Suprapubic skin (tissue), 4 donors: ENCODE measurements at regions not wholly inside any gene's neighbourhood (a gene's known extent, or its start where the extent isn't known, plus 50 kb on each side); places are given as distances from the start of the nearest gene placed in this dataset.
"Not testable (repeated sequence)": the region's sequence is repeated elsewhere in the genome, so short reads cannot be mapped to it uniquely, and the experiment has no call there.

Source experiments
- DNase-seq, 2 donors: peaks; one replicate each; pipeline ENCODE4 v3.0.0-alpha.2; 2019; ENCODE audit warnings: low spot score in 2 of 2
- H3K27ac ChIP-seq: fragments of 200-600 bp; sonication (generic); one replicate; pipeline ENCODE4 v1.5.1; 2019
- H3K27me3 ChIP-seq: fragments of 200-600 bp; sonication (generic); one replicate; pipeline ENCODE4 v1.5.1; 2019
- H3K36me3 ChIP-seq: fragments of 200-600 bp; sonication (generic); one replicate; pipeline ENCODE4 v1.5.1; 2019
- H3K4me1 ChIP-seq: fragments of 200-600 bp; sonication (generic); one replicate; pipeline ENCODE4 v1.5.1; 2019
- H3K4me3 ChIP-seq: fragments of 200-600 bp; sonication (generic); one replicate; pipeline ENCODE4 v1.5.1; 2019; ENCODE audit warnings: mild to moderate bottlenecking
- H3K9me3 ChIP-seq: fragments of 200-600 bp; sonication (generic); one replicate; pipeline ENCODE4 v1.5.1; 2019
- CTCF ChIP-seq, 2 donors: fragments of 200-600 bp in 1 of 2; fragments of 450-650 bp in 1 of 2; sonication (generic) in 1 of 2; IDR thresholded peaks; one replicate each; pipeline ENCODE4 v1.5.1; 2016 to 2019; ENCODE audit warnings: antibody characterized with exemption in 2 of 2, mild to moderate bottlenecking in 1 of 2, moderate library complexity in 1 of 2
- EP300 ChIP-seq: sonication (generic); formaldehyde crosslinking; IDR thresholded peaks from one replicate; pipeline ENCODE4 v1.6.1; 2017; ENCODE audit warnings: antibody characterized with exemption
- POLR2A ChIP-seq, 2 donors: fragments of 450-650 bp; IDR thresholded peaks; one replicate each; pipeline ENCODE4 v1.6.1; 2017; ENCODE audit warnings: antibody characterized with exemption in 2 of 2, mild to moderate bottlenecking in 2 of 2, moderate library complexity in 2 of 2
- POLR2AphosphoS5 ChIP-seq, 3 donors: sonication (generic); formaldehyde crosslinking; IDR thresholded peaks; one replicate each; pipeline ENCODE4 v1.6.1; 2017; ENCODE audit warnings: antibody characterized with exemption in 3 of 3
- WGBS: methylation state at CpG from one replicate; pipeline ENCODE4 v1.1.5; 2018; 5-methylcytosine and 5-hydroxymethylcytosine counted together

GRCh38 chr10:25865267-25865666 lies 68.8 kb upstream of the MYO3A start:
- H3K4me3 ChIP-seq = no peak overlapping the region
- no peak overlapping the region for H3K27ac ChIP-seq
- no peaks in the 10 kb centered on the region for H3K36me3 ChIP-seq
- H3K27me3 ChIP-seq = no peaks in the 10 kb centered on the region
- DNase-seq = no peak
- TF ChIP-seq EP300 (no peak), POLR2AphosphoS5 (IDR thresholded peaks at IDR 0.05) (no peak), POLR2A (IDR thresholded peaks at IDR 0.05) (no peak), CTCF (IDR thresholded peaks at IDR 0.05) (no peak)
- H3K4me1 ChIP-seq = no peaks in the 10 kb centered on the region
- no peaks in the 10 kb centered on the region for H3K9me3 ChIP-seq

- Histone ChIP-seq H3K27ac (no peak overlapping the region), H3K27me3 (no peaks in the 10 kb centered on the region), H3K4me3 (no peak overlapping the region), H3K9me3 (no peaks in the 10 kb centered on the region), H3K36me3 (no peaks in the 10 kb centered on the region), H3K4me1 (no peaks in the 10 kb centered on the region)
- 60% methylated on average over 3 of the region's 3 CpGs for WGBS
- DNase-seq = no peak
- TF ChIP-seq POLR2A (IDR thresholded peaks at IDR 0.05) = no peak
- TF ChIP-seq EP300 = no peak
- no peak for TF ChIP-seq POLR2AphosphoS5 (IDR thresholded peaks at IDR 0.05)
- no peak for TF ChIP-seq CTCF (IDR thresholded peaks at IDR 0.05)
Observed at GRCh38 chr10:25867321-25867720, 66.7 kb upstream of the MYO3A start.

- no peak overlapping the region for H3K4me3 ChIP-seq
- H3K36me3 ChIP-seq = no peaks in the 10 kb centered on the region
- 58% methylated on average over 7 of the region's 7 CpGs for WGBS
- no peak overlapping the region for H3K27ac ChIP-seq
- no peaks in the 10 kb centered on the region for H3K27me3 ChIP-seq
- H3K4me1 ChIP-seq = no peaks in the 10 kb centered on the region
- DNase-seq = no peak
- H3K9me3 ChIP-seq = no peaks in the 10 kb centered on the region
- TF ChIP-seq EP300 = no peak
- no peak for TF ChIP-seq POLR2AphosphoS5 (IDR thresholded peaks at IDR 0.05)
- no peak for TF ChIP-seq CTCF (IDR thresholded peaks at IDR 0.05)
- TF ChIP-seq POLR2A (IDR thresholded peaks at IDR 0.05) = no peak
Observed at GRCh38 chr10:25869067-25869591, 64.9 kb upstream of the MYO3A start.

- Histone ChIP-seq H3K4me1 (no peaks in the 10 kb centered on the region), H3K4me3 (no peak overlapping the region), H3K36me3 (no peaks in the 10 kb centered on the region), H3K9me3 (no peaks in the 10 kb centered on the region), H3K27ac (no peak overlapping the region), H3K27me3 (no peaks in the 10 kb centered on the region)
- 85% methylated on average over 3 of the region's 3 CpGs for WGBS
- no peak for TF ChIP-seq CTCF (IDR thresholded peaks at IDR 0.05)
- no peak for TF ChIP-seq EP300
- TF ChIP-seq POLR2AphosphoS5 (IDR thresholded peaks at IDR 0.05) = no peak
- TF ChIP-seq POLR2A (IDR thresholded peaks at IDR 0.05) = no peak
- no peak for DNase-seq
Observed at GRCh38 chr10:25869609-25870008, 64.4 kb upstream of the MYO3A start.

- not testable (repeated sequence) for H3K36me3 ChIP-seq, H3K4me1 ChIP-seq, H3K4me3 ChIP-seq, DNase-seq, H3K27me3 ChIP-seq, H3K27ac ChIP-seq, H3K9me3 ChIP-seq
- 85% methylated on average over 2 of the region's 2 CpGs for WGBS
Observed at GRCh38 chr10:25874402-25874801, 59.6 kb upstream of the MYO3A start.

GRCh38 chr10:25875556-25876165 lies 58.4 kb upstream of the MYO3A start:
- WGBS = 3% methylated on average over 7 of the region's 7 CpGs
- Histone ChIP-seq H3K4me3 (no peak overlapping the region), H3K27me3 (no peaks in the 10 kb centered on the region), H3K36me3 (no peaks in the 10 kb centered on the region), H3K4me1 (no peaks in the 10 kb centered on the region), H3K27ac (no peak overlapping the region), H3K9me3 (no peaks in the 10 kb centered on the region)
- peak in 1 of 2 donors; percentile 64 for DNase-seq
- TF ChIP-seq CTCF (IDR thresholded peaks at IDR 0.05) = peak; percentile 31 to 86
- TF ChIP-seq POLR2A (IDR thresholded peaks at IDR 0.05) = no peak
